HG03280 (cell line): ENCODE measurements at regions not wholly inside any gene's neighbourhood (a gene's known extent, or its start where the extent isn't known, plus 50 kb on each side); places are given as distances from the start of the nearest gene placed in this dataset.

Source experiments
- ATAC-seq: cut with Tn5 transposase; IDR thresholded peaks from one replicate; pipeline ENCODE4 v1.9.1; 2021; ENCODE audit warnings: mild to moderate bottlenecking, moderate library complexity; ENCODE audit not compliant: unreplicated experiment

DNA sequence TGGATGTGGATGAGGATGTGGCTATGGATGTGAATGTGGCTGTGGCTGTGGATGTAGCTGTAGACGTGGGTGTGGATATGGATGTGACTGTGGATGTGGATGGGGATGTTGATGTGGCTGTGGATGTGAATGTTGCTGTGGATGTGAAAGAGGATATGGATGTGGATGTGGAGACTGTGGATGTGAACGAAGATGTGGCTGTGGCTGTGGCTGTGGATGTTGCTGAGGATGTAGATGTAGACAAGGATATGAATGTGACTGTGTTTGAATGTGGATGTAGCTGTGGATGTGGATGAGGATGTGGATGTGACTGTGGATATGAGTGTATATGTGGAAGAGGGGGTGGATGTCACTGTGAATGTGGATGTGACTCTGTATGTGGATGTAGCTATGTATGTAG is 884.6 kb upstream of the CHAC2 start:
- no peak for ATAC-seq

DNA sequence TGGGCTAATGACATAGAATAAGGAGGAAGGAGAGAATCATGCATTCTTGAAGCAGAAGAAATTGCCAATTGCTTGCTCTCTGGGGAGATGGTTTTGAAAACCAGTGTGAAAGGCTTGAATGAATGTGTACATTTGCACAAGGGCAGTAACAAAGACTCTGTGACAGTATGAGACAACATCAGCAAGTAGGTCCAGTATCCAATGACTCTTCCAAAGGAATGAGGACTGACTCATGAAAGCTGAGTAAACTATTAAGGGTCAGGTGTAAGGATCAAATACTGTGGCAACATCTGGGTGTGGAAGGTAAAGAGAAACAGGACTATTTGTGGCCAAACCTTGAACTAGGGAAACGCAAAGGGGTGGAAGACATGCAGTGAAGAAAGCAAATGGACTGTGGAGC is 886.0 kb upstream of the CHAC2 start:
- ATAC-seq = no peak

DNA sequence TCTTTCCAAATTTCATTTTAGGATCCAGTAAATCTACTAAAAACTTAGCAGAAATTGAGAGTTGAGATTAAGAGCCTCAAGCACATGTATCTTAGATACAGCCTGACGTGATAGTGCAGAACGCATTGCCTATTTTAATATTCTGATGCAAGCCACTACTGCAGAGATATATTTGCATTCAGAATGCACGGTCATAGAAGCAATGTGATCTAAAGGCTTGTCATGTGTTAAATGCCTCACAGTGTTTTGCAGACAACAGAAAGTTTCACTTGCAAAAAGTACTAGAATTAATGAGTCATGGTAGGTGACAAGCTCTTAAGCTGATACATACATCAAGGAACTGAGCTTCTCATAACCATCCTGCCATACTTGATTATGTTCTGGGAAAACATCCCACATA is 886.7 kb upstream of the CHAC2 start:
- ATAC-seq = no peak

DNA sequence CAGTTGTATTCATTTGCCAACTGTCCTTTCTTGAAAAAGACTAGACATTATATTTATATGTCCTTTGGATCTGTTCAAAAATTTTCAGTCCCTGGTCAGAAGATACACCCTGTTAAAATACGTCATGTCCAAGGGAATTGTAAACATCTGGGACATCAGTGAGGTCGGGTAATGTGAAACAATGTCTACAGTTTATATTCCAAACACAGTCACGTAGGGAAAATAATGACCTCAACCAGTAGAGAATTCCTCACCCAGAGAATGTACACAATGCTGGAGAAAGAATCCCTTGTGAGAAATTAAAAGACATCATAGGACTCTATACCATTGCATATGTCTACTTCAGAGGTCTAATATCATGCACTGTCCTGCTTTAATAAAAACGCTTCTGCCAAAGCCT is 888.0 kb upstream of the CHAC2 start:
- no peak for ATAC-seq

DNA sequence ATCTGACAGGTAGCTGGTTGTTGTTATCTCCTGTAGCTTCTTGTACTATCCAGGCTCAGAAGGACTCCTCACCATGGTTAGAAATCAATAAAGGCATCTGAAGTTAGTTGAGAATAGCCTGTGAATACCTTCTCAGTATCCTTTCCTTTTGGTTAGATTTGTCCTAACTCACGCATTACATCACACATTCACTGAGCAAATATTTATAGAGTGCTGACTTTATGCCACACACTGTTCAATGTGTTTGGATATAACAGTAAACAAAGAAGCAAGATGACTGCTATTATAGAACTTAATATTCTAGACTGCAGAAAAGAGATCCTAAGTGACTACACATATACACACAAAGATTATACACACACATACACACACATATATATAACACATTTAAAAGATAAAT is 889.9 kb upstream of the CHAC2 start:
- ATAC-seq = no peak

DNA sequence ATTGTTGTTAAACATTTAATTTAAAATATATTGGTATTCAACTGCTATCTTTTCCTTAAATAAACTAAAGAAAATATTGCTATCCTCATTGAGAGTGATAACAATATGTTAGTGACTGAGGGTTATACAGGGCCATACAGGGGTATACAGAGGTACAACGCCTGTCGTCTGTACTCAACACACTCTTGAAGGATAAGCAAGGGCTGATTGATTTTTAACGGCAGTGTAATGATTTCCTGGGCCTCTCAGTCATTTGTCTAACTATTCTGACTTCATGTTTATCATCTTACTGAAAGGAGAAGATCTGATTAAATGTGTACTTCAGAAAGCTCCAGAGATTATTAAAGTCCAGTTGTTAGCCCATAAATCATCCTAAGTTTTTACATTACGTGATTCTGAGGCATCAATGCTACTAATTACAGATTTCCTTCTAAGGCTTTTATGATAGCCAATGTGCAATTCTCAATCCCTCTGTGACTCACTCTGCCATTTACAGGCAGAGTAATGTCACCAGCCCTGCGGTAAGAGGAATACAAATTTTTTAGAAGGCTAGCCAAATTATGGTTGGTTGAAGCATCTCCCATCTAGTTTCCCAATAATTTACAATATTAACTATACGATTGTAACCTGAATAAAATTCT is 893.0 kb upstream of the CHAC2 start:
- no peak for ATAC-seq

DNA sequence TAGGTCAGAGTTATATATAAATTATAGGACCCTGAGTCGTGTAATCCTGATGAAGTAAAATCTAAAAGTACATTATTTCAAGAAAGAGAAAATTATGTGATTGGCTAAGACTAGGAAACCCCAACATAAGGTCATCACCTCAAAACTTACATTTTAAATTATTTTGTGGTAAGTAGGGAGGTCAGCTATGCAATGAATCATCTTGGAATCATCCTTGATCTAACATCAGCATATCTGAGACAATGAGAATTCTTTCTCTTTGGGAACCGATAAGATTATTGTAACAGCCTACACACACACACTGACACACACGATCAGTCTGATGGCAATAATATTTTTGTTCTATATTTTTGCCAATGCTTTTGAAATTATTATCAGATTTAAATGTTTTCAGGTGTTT is 904.8 kb upstream of the CHAC2 start:
- ATAC-seq = no peak

DNA sequence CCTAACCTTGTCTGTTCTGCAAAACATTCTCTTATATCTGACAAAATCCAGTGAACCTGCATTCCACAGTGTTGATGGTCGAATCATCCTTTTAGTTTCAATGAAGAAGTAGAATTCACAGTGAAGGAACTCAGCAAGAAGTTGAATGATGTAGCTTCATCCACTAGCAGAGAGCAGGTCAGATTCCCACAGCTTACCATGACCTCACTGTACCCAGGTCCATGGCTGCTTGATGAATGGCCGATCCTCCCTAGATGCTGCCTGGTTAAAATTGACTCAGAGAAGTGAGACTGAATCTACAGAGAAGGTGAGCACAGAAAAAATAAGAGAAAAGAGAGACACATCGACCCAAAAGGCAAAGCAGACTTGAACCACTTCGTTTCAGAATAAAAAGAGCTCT is 906.0 kb upstream of the CHAC2 start:
- ATAC-seq = no peak

DNA sequence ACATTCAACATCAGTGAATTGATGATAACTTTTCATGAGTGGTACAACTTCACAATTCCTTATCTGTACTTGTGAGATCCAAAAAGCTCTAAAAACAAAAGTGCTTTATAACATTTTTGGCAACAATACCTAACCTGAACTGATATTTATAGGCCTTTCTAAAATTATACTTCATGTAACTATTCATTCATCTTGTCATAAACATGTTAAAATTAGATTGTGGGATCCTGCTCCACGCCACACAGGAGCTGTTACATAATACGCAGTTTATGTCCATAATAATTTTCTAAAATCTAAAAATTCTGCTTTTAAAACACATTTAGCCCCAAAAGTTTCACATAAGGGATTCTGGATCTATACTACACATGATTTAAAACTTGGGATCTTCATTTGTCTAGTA is 908.5 kb upstream of the CHAC2 start:
- no peak for ATAC-seq

DNA sequence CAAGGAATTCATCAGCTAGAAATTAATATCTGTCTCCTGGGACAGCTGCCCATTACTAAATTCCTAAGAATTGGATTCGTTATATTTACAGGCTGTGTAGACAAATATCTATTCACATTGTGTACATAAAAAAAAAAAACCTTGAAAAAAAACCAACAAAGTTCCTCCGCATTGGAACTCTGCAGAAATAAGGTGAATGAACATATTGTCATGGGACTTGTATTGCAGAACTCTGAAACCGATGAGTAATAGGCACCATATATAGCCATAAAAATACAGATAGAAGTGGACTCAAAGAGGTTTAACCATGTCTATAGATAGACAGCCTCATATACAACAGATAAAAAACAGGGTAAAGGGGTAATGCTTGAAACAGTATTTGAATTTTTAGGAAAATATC is 909.9 kb upstream of the CHAC2 start:
- ATAC-seq = no peak

DNA sequence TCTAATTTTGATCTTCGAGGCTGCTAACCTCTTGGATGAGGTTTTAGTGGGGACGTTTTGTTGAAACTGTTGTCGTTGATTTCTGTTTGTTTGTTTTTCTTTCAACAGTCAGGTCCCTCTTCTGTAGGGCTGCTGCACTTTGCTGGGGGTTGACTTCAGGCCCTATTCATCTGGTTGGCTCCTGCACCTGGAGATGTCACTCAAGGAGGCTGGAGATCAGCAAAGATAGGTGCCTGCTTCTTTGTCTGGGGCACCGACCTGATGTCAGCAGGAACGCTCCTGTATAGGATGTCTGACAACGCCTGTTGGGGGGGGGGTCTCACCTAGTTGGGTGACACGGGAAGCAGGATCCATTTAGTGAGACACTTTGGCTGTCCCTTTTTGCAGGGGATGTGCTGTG is 915.6 kb upstream of the CHAC2 start:
- ATAC-seq = no peak

DNA sequence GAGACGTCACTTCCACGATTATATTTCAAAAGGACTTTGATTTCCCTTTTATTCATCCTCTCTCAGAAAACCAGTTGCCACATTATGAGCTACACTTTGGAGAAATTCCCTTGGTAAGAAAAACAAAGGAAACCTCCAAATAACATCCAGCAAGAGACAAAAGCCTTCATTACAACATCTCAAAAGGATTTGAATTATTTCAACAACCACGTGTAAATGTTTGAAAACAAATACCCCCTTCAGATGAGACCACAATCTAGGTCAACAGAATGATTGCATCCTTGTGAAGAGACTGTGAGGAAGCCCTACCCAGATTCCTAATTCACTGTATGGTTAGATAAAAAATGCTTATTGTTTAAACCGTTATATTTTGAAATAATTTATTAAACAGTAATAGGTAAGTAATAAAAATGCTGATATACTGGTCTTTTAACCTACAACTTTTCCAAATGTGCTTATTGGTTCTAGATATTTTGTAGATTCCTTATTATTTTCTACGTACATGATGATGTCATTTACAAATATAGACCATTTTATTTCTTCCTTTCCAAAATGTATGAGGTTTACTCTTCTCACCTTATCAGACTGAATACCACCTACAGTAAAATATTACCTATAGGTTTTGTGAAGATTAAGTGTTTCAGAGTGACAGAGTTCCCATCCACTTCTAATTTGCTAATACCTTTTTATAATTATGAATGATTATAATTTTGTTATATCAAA is 922.7 kb upstream of the CHAC2 start:
- ATAC-seq = no peak

DNA sequence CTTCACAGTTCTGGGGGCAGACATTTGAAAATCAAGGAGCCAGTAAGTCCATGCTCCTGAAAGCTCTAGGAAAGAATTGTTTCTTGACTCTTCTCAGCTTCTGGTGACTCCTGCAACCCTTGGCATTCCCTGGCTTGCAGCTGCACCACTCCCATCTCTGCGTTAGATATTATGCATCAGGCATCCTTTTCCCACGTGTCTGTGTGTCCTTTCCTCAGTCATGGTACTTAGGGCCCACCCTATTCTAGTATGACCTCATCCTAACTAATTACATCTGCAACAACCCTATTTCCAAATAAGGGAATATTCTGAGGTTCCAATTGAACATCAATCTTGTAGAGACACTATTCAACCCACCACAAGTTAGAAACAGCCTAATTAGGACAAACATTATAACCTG is 931.7 kb upstream of the CHAC2 start:
- ATAC-seq = no peak

DNA sequence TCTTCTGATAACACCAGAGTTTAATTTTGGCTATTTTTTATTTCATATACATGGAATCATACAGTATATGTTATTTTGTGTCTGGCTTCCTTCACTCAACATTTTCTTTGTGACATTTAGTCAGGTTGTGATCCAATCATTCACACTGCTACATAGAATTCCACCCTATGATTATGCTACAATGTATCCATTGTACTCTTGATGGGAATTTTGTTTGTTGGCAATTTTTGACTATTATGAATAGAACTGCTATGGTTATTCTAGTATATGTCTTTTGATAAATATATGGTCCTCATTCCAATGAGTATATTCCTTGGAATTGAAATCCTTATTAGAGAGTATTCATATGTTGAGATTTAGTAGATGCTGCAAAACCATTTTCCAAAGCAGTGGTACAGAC is 936.4 kb upstream of the CHAC2 start:
- ATAC-seq = no peak

DNA sequence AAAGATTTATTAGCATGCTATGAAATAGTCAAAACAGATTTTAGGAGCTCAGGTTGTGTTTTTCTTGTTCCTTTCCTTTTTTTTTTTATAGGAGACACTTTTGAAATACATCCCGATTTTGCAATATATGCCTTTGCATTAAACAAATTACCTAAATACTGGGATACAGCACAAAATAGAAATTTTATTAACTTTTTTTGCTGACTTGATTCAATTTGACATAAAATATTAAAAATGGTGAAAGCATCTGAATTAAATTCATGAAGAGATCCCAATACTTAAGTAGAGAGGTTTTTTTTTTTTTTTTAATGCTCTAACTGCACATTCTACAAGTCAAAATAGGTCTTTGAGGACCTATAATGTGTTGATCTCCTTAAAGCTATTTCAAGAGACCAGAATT is 939.5 kb upstream of the CHAC2 start:
- ATAC-seq = no peak

DNA sequence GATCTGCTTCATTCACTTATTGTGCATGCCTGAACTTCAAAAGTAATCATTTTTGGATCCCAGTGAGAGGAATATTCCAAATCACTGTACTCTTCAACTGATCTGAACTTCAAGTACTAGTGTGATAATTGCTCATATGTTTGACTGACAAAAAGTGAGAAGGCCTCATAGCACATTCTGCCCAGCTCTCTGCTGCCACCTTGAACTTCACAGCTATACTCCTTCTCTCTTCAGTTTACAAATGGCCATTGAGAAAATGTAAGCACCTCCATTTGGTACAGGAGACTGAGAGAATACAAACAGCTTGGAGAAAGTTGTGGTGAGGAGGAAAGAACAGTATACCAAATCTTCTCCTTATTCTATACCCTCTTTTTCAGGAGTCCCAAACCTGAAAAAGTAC is 946.0 kb upstream of the CHAC2 start:
- no peak for ATAC-seq

DNA sequence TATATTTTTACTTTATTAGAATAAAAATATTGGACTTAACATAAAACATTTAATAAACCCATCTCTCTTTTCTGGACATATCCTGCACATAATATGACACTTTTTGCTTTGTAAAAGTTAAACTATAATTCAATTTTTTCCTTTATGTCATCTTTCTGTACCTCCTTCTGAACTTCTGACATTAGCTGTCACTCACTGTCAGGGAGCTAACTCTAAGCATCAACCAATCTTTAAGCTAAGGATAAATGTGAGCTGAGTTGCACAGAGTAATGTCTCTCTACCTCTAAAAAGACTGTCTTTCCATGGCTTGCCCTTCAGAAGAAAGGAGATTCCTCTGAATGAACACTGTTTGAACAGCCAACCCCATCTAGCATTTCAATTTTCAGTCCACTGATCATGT is 948.6 kb upstream of the CHAC2 start:
- no peak for ATAC-seq

DNA sequence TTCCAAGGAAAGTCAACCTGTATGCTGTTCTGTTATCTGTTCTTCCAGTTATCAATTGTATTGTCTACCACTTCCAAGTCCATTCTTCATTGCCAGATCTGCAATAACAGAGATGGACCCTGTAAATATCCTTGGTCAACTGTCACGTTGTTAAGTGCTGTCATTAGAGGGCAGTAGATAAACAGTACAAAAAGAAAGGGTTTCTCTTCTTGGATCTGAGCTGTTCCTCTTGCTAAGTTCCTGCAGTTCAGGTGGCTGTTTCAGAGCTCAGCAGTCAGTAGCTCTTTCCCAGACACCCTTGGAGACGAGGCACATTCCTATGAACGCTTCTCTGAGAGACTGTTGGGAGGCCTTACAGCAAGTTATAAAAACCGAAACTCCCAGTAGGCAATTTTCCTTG is 957.1 kb upstream of the CHAC2 start:
- no peak for ATAC-seq

DNA sequence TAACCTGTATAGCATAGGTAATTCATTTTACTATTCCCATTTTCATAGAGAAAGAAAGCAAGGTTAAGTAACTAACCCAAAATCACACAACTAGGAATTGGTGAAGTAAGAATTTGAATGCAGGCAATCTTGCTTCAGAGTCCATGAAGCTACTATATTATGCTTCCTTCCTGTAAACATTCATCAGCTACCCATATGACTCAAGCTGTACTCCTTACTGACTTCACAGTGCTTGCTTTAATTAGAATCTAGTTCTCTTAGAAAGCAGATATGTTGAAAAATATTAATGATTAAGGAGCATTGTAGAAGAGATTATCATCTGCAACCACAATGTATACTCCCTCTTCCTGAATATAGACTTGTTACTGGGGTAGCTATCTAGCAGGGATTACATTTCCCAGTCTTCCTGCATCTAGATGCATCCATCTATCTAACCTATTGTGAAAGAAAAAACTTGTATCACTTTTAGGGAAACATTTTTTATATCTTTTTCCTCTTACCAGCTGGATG is 961.6 kb upstream of the CHAC2 start:
- ATAC-seq = no peak

DNA sequence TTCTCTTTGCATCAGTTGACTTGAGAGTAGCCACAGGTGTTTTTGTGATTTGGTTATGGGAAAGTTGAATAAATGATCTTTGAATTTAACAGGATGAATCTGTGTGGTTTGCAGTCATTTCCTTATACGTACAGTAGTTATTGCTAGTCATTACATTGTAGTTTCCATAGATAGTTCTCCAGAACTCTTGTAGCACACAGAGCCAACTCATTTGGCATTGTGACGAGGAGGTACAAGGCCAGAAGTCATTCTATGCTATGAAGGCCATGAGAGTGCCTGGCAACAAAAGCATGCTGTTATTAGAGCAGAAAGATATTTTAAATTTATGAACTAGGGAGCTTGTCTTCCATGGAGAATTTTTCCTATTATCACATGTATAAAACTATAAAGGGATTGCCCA is 973.0 kb upstream of the CHAC2 start:
- no peak for ATAC-seq

DNA sequence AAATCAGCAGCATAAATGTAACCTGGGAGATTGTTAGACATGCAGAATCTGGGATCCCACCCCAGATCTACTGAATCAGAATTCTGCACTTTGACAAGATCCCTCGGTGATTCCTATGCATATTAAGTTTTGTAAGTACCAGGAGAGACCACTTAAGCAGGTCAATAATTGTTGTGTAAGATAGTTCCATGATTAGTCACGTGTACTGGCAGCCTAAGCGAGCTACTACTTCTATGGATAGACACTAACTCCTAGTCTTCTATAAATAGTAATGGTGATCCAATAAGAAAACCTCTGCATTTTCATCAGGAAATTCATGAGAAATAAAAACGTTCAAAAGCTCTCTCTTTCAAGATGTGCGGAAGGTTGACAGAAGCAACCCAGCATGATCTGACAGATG is 988.2 kb upstream of the CHAC2 start:
- ATAC-seq = no peak

DNA sequence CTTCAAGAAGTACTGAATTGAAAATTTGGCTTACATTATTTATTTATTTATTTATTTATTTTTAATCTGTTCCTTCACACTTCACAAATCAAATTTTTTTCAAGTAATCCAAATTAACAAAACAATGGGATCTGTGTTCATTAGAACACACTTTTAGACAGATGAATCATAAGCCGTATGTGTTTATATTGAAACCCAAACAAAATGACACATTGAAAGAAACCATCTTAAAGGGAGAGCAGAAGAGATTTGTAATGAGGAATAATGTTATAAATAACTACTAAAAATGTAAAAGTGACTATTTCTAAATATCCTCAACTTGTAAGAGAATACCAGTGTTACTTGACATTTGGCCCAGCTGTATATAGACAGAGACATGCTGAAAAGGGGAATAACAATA is 991.0 kb upstream of the CHAC2 start:
- ATAC-seq = no peak

DNA sequence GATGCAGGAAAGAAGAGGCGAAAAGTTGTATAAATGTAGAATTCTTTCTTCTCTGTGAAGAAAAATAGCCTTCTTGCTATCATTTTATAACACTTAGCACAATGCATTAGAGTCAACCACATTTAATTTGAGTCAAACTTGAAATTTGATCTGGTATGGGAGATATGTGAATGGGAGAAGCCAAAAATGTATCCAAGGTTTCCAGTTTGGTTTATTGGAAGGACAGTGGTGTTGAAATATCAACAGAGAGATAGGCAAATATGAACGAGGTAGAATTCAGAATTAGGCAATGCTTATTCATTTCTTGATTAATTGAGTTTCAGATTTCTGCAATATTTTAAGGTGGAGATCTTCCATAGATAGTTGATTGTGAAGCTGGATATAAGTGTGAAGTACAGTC is 991.9 kb upstream of the CHAC2 start:
- ATAC-seq = no peak
